Transverse colon (tissue), 4 donors: ENCODE measurements at regions not wholly inside any gene's neighbourhood (a gene's known extent, or its start where the extent isn't known, plus 50 kb on each side); places are given as distances from the start of the nearest gene placed in this dataset.

ENCODE experiments used
- EP300 ChIP-seq: sonication (generic); formaldehyde crosslinking; IDR thresholded peaks from one replicate; pipeline ENCODE4 v1.6.1; 2017; ENCODE audit warnings: antibody characterized with exemption, low read depth
- POLR2AphosphoS5 ChIP-seq, 3 donors: sonication (generic); formaldehyde crosslinking; IDR thresholded peaks; one replicate each; pipeline ENCODE4 v1.6.1; 2016; ENCODE audit warnings: antibody characterized with exemption in 3 of 3
- TF ChIP-seq, protein P1 (sequence below), 5 experiments: fragments of 200-600 bp in 3 of 5; fragments of 450-650 bp in 2 of 5; sonication (generic) in 3 of 5; IDR thresholded peaks; 1 replicate in 2 of 5; 2 replicates in 3 of 5; pipeline ENCODE4 v1.5.1; 2016 to 2017; ENCODE audit warnings: antibody characterized with exemption in 5 of 5, inconsistent platforms in 3 of 5, mild to moderate bottlenecking in 2 of 5, moderate library complexity in 1 of 5

DNA sequence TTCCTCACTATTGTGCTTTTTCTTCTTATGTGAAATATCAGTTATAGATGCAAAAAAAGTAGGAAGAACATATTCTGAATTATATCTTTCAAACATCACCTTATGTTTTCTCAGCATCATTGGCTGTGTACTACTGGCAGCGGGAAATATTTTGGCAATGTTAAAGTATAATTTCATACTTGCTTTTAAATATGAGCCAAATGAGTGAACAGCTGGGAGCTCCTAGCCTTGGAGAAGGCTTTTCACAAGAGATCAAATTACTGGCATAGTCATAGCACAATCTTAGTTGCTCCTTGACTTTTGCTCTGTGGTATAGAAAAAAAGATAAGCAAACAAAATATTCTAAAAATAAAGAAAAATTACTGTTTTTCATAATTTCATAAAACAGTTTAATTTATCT lies 1575.8 kb upstream of the PABPC4L start:
- TF ChIP-seq, protein P1, sequence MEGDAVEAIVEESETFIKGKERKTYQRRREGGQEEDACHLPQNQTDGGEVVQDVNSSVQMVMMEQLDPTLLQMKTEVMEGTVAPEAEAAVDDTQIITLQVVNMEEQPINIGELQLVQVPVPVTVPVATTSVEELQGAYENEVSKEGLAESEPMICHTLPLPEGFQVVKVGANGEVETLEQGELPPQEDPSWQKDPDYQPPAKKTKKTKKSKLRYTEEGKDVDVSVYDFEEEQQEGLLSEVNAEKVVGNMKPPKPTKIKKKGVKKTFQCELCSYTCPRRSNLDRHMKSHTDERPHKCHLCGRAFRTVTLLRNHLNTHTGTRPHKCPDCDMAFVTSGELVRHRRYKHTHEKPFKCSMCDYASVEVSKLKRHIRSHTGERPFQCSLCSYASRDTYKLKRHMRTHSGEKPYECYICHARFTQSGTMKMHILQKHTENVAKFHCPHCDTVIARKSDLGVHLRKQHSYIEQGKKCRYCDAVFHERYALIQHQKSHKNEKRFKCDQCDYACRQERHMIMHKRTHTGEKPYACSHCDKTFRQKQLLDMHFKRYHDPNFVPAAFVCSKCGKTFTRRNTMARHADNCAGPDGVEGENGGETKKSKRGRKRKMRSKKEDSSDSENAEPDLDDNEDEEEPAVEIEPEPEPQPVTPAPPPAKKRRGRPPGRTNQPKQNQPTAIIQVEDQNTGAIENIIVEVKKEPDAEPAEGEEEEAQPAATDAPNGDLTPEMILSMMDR (IDR thresholded peaks at IDR 0.05) = no peak
- TF ChIP-seq POLR2AphosphoS5 (IDR thresholded peaks at IDR 0.05) (no peak), EP300 (no peak)
